CD4-positive, alpha-beta T cell treated with Interferon alpha-2 for 1 hour (primary cell): ENCODE measurements at regions not wholly inside any gene's neighbourhood (a gene's known extent, or its start where the extent isn't known, plus 50 kb on each side); places are given as distances from the start of the nearest gene placed in this dataset.
"Not testable (repeated sequence)": the region's sequence is repeated elsewhere in the genome, so short reads cannot be mapped to it uniquely, and the experiment has no call there.

Experiments used
- DNase-seq, 2 donors: peaks; one replicate each; pipeline ENCODE4 v3.0.0-alpha.2; 2020 to 2022

GRCh38 chr1:143691971-143692529 lies 279.7 kb downstream of the FAM72C start:
- DNase-seq = no peak

DNA sequence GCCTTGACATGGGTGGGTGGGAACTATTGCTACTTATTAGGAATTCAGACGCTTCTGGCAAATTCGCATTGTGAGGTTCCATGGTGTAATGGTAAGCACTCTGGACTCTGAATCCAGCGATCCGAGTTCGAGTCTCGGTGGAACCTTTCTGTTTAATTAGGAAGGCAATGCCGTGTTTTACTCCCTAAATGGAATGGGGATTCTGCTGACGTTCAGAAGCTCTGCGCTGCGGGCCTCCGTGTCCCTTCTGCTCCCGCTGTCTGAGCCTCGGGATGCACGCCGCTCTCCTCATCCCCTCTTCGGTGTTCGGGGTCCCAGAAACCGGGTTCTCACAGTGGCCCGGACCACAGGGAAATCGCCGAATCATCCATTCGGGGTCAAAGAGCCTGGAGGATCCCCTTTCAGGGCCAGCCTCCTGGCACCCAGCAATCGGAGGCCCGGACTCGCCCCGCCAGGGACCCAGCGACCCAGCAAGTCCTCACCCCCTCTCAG lies 280.3 kb downstream of the FAM72C start:
- DNase-seq = no peak

DNA sequence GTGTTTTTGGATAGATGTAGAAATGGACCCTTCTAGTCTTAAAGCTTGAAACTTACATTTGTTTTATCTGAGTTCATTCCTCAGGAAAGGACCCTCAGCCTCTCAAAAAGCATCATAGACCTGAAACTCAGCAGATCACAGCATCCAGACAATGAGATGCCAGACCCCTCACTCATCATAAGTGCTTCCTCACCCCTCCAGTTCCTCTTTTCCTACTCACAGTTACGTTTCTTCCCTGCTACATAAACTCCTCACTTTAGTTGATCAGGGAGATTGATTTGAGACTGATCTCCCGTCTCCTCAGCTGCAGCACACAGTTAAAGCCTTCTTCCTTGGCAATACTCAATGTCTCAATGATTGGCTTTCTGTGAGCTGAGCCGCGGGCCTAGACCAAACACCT lies 282.0 kb downstream of the FAM72C start:
- no peak for DNase-seq

- DNase-seq = no peak
Observed at GRCh38 chr1:143680304-143680703, 291.5 kb downstream of the FAM72C start.

GRCh38 chr1:143672983-143673382 lies 298.8 kb downstream of the FAM72C start:
- no peak for DNase-seq

GRCh38 chr1:143667730-143668129 lies 304.1 kb downstream of the FAM72C start:
- no peak for DNase-seq

DNA sequence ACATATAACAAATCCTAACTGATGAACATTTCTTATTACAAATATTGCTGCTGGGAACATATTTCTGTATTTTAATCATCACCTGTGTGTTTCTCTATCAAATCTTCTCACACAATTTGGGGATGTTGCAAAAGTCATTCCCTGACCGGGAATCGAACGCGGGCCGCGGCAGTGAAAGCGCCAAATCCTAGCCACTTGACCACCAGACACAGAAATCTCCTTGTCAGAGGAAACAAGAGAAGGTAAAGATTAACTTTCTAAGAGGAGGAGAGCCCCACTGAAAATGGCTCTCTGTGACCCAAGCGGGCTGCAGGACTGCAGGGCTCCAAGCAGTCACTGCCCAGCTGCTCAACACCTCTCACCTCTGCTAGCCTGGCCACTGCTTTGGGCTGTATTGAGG lies 304.9 kb downstream of the FAM72C start:
- no peak for DNase-seq

DNA sequence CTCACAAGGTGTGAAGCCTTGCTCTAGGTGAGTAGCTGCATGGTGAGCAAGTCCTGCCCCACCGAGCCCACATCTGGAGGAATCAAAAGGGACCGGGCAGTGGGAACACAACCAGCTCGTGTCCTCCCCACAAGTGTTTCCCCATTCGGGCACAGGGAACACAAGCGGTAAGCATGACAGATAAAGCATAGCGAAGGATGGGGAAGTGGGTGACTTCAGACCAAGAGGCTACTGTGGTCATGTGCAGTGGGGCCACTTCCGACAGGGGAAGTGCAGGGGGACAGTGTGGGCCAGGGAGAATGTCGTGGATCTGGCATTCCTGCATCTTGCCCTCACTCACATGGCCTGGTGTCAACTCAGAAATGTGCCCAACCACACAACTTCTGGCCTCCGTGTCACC lies 306.2 kb downstream of the FAM72C start:
- no peak for DNase-seq

- DNase-seq = not testable (repeated sequence)
Observed at GRCh38 chr1:143663056-143663455, 308.7 kb downstream of the FAM72C start.

DNA sequence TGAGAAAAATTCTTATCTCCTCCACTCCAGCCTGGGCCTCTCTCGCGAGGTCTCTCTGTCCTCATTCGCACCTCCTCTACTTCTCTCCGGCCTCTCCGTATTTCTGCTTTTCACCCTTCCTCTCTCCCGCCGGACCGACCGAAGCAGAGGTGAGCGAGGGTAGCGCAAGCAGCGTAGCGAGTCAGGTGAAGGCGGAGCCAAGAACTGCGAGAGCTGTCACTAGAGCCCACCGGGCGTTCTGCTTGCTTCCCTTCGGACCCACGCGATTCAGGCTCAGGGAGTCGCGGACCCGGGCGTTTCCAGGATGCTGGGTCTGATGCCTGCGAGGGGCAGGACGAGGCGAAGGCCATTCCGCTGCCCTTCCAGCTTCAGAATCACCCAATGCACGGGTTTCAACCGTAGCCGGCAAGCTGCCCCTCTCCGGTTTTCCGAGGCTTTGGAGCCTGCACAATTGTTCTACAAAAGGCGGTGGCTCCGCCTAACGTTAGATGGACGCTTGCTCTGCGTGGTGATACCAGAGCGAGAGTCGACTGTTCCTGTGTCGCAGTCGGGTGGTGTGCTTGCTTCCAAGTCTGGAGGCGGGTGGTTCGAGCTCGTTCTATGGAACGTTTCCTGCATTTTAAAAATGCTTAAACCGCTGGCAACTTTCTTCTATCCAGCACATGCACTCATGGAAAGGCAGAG lies 310.2 kb downstream of the FAM72C start:
- no peak for DNase-seq

DNA sequence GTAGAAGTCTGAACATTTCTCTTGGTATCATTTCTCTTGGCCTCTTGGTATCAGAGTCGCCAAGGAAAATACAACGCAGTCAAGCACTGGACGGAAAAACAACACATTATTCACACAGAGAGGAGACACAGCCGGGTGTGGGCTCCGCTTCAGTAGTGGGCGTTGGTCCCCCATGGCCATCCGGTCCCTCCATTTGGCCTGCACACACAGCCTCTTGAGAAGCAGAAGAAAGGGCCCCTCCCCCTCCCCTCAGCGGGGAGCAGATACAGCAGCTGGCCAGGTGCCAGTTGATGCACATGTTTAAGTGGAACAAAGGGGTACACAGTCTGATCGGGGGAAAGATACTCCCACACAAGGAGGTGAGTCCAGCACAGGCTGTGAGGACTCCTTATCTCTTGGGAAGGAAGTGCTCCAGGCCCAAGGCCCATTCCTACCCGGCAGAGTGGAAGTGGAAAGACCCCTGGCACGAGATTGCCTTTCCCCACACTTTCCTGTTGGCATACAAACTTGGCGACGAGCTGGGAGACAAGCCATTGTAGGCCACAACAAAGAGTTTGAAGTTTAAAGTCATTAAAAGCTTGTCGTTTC lies 311.3 kb downstream of the FAM72C start:
- DNase-seq = no peak

DNA sequence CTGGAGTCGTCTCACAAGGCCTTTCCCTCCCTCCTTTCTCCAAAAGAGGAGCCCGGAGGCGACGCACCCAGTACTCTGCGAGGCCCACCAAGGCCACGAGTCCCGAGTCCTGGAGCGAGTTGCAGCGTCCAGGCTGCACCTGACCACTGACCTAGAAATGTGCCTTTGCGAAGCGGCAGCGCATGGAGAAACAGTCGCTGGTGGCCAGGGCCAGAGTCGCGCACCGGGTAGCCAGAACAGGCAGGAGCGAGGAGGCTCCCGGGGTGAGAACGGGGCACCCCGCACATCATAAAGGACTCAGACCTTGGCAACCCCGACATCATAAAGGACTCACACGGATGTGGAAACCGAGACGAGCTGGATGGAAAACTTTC lies 318.4 kb downstream of the FAM72C start:
- DNase-seq = no peak

DNA sequence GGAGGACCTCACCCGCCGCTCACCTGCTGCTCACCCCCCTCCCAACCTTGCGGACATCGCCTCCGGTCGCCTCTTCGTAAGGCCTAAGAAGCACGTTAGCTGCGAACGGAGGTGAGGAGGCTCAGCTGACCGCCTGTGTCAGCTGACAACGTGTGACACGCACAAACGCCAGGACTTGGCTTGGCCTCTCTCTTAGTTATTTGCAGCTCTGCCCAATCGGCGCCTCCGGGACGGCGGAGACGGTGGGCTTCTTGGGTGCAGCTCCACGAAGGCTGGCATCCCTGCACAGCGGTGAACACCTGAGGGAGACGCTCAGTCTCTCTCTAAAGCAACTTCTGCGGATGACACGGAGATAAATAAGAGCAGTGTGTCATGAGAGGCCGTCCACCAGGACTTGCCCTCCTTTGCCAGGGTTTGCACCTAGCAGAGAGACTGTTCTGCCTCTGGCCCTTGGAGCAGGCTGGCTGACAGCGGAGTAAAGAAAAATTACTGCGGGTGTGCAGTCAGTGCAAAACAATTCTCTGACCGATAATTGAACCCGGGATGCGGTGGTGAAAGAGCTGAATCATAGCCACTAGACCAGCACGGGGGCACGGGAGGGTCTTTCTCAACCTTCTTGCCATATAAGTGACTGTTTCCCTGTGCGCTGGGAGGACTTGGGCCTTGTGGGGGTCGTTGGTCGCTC lies 318.9 kb downstream of the FAM72C start:
- no peak for DNase-seq

GRCh38 chr1:143652187-143652586 lies 319.6 kb downstream of the FAM72C start:
- no peak for DNase-seq

DNA sequence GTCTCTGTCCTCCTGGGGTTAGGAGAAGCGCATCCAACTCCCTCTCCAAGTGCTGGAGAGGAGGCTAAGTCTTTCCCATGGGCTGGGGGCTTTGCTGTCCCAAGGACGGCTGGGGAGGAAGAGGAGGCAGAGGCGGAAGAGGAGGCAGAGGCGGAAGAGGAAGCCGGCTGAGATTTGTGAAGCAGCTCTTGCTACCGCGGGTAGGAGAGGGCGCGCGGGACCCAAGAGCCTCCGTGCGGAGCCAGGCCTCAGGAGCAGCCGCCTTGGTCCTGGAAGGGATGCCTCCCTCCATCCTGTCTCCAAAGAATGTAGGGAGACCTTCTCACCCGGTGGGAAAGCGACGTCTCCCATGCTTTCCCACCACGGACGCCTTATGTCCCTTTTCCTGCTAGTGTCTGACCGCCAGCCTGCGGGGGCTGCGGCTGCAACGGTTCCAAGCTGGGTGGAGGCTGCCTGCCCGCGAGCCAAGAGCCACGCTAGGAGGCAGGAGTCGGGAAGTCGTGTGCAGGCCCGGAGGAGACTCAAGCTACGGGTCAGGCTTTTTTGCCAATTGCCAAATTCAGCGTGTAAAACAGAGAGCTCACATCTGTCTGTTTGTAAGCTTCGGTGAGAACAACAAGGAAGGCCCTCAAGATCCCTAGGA lies 320.3 kb downstream of the FAM72C start:
- no peak for DNase-seq

- not testable (repeated sequence) for DNase-seq
Observed at GRCh38 chr1:143644035-143644434, 327.8 kb downstream of the FAM72C start.

- no peak for DNase-seq
Observed at GRCh38 chr1:143643148-143643885, 328.5 kb downstream of the FAM72C start.

GRCh38 chr1:143625886-143626285 lies 345.9 kb downstream of the FAM72C start:
- DNase-seq = no peak

- DNase-seq = no peak
Observed at GRCh38 chr1:143619851-143620250, 351.9 kb downstream of the FAM72C start.

- no peak for DNase-seq
Observed at GRCh38 chr1:143611159-143611558, 360.6 kb downstream of the FAM72C start.

GRCh38 chr1:143610196-143610595 lies 361.6 kb downstream of the FAM72C start:
- no peak for DNase-seq

DNA sequence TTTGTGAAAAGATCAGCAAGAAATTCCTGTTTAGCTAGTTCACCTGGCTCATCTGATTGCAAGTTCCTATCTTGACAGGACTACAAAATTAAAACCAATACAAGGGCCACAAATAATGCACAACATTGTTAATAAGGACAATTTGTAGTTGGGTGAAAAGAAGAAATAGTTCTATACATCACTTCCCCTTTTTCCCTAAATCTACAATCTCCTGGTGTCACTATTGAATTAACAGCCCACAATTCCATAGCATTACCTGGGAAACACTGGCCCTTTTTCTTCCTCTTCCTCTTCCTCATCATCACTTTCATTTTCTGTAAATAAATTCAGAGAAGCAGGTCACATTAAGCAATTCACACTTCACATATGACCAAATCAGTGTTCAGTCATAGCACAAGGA lies 366.9 kb downstream of the FAM72C start:
- no peak for DNase-seq

DNA sequence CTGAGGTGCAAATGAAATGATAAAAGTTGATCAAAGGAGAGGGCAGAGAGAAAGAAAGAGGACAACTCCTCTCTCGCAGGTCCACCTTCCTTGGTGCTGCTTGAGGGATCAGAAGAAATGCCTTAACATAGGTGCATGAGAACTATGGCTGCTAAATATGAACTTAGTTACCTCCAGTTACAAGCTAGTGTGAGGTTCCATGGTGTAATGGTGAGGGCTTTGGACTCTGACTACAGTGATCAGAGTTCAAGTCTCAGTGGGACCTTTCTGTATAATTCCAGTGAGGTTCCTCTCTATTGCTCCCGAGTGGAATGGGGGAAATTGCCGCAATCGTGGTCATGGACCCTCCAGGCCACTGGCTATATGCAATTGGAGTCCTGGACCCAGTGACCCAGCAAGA lies 387.3 kb downstream of the FAM72C start:
- no peak for DNase-seq
